Glutamatergic neuron (in vitro differentiated cells): ENCODE measurements at regions not wholly inside any gene's neighbourhood (a gene's known extent, or its start where the extent isn't known, plus 50 kb on each side); places are given as distances from the start of the nearest gene placed in this dataset.

Experiments
- DNase-seq: peaks from one replicate; pipeline ENCODE4 v3.0.0; 2022
- H3K27ac Mint-ChIP-seq: one replicate; pipeline ENCODE4 v1.8.0; 2020; ENCODE audit warnings: mild to moderate bottlenecking, mixed read lengths, inconsistent platforms; ENCODE audit not compliant: unreplicated experiment
- H3K27me3 Mint-ChIP-seq: one replicate; pipeline ENCODE4 v1.8.0; 2020; ENCODE audit warnings: mild to moderate bottlenecking, moderate library complexity, mixed read lengths, inconsistent platforms; ENCODE audit not compliant: unreplicated experiment
- H3K36me3 Mint-ChIP-seq: one replicate; pipeline ENCODE4 v1.8.0; 2020; ENCODE audit warnings: mild to moderate bottlenecking, mixed read lengths, inconsistent platforms; ENCODE audit not compliant: unreplicated experiment
- H3K4me1 Mint-ChIP-seq: one replicate; pipeline ENCODE4 v1.8.0; 2020; ENCODE audit warnings: mild to moderate bottlenecking, low read depth, mixed read lengths, inconsistent platforms; ENCODE audit not compliant: unreplicated experiment
- H3K4me3 Mint-ChIP-seq: one replicate; pipeline ENCODE4 v1.8.0; 2020; ENCODE audit warnings: mild to moderate bottlenecking, mixed read lengths, inconsistent platforms; ENCODE audit not compliant: unreplicated experiment
- H3K9me3 Mint-ChIP-seq: one replicate; pipeline ENCODE4 v1.8.0; 2020; ENCODE audit warnings: mild to moderate bottlenecking, moderate library complexity, mixed read lengths, inconsistent platforms; ENCODE audit not compliant: unreplicated experiment
- TF ChIP-seq, protein P1 (sequence below): fragments of 200-600 bp; sonication (generic); IDR thresholded peaks from one replicate; pipeline ENCODE4 v1.5.0; 2021; ENCODE audit not compliant: partially characterized antibody, unreplicated experiment

DNA sequence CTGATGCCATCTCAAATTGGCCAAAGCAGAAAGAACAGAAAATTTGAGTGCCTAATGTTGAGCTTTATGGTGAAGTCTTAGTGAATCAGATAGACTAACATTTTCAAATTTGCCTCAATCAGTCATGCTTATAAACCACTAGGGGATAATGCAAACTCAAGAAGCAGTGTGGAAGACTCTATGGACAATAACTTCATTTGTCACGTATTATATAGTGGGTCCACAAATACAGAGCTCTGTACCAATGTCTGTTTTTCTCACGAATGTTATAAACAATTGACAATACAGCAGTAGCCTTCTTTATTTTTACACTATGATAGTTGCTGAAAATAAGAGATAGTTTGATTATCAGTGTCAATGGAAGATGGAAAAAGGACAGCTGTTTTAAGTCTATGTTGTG is 190.8 kb upstream of the SLC8A1 start:
- no peaks in the 10 kb centered on the region for H3K9me3 Mint-ChIP-seq
- TF ChIP-seq, protein P1, sequence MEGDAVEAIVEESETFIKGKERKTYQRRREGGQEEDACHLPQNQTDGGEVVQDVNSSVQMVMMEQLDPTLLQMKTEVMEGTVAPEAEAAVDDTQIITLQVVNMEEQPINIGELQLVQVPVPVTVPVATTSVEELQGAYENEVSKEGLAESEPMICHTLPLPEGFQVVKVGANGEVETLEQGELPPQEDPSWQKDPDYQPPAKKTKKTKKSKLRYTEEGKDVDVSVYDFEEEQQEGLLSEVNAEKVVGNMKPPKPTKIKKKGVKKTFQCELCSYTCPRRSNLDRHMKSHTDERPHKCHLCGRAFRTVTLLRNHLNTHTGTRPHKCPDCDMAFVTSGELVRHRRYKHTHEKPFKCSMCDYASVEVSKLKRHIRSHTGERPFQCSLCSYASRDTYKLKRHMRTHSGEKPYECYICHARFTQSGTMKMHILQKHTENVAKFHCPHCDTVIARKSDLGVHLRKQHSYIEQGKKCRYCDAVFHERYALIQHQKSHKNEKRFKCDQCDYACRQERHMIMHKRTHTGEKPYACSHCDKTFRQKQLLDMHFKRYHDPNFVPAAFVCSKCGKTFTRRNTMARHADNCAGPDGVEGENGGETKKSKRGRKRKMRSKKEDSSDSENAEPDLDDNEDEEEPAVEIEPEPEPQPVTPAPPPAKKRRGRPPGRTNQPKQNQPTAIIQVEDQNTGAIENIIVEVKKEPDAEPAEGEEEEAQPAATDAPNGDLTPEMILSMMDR = no peak
- no peaks in the 10 kb centered on the region for H3K36me3 Mint-ChIP-seq
- no peak overlapping the region for H3K4me3 Mint-ChIP-seq
- H3K27ac Mint-ChIP-seq = no peak overlapping the region
- H3K27me3 Mint-ChIP-seq = no peaks in the 10 kb centered on the region
- no peaks in the 10 kb centered on the region for H3K4me1 Mint-ChIP-seq
- DNase-seq = no peak

DNA sequence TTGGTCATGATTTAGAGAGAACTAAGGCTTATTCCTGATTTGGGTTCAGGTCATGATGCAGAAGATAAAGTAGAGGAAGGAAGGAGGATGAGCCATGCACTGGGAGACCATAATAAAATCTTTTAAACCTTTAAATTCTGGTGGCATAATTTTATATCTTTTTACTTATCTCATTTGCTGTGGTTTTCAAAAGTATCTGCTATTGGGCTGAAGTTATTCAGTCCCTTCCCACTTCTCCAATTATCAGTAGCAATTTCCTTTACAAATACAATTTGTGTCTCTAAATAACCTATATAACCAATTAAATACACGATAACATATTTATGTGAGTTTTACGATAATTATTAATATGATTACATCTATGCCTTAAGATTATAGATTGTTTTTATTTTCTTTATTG is 194.8 kb upstream of the SLC8A1 start:
- H3K27me3 Mint-ChIP-seq = no peaks in the 10 kb centered on the region
- no peak overlapping the region for H3K27ac Mint-ChIP-seq
- TF ChIP-seq, protein P1 = no peak
- no peak overlapping the region for H3K4me3 Mint-ChIP-seq
- H3K4me1 Mint-ChIP-seq = no peaks in the 10 kb centered on the region
- no peak for DNase-seq
- H3K9me3 Mint-ChIP-seq = no peaks in the 10 kb centered on the region
- no peaks in the 10 kb centered on the region for H3K36me3 Mint-ChIP-seq

DNA sequence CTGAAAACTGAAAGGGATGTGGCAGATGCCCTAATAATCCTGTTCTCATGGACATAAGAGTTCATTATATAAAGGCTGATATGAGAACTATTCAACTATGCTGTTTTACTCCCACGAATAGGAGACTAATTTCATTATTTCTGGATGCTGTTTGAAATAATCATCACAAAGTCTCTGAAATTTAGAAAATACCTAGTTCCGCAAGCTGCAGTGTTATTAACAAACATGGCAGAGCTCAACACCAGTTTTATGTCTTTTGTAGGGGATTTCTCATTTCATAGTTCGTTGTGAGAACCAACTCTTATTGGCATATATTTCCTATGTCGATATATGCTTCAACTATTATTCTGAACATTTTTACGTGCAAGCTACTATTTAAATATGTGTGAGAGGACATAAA is 200.3 kb upstream of the SLC8A1 start:
- no peak for DNase-seq
- Mint-ChIP-seq H3K27ac (no peak overlapping the region), H3K4me1 (no peaks in the 10 kb centered on the region), H3K9me3 (no peaks in the 10 kb centered on the region), H3K4me3 (no peak overlapping the region), H3K27me3 (no peaks in the 10 kb centered on the region), H3K36me3 (no peaks in the 10 kb centered on the region)
- TF ChIP-seq, protein P1 = no peak

DNA sequence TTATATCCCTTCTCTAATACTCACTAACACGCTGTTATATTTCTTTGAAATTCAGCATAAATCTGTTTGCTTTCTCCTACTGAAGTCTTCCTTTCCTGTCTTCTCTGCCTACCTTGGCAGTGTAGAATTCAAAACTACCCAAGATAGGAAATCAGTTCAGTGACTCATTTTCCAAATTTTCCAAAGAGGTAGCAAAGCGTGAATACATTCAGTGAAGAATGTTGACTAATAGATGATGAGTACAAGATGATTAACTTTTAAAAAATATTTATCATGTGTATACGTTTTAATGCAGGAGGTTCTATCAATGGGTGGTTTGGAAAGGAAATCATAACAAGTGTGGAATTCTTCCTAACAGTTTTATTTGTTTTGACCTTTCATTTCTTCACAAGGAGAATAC is 201.9 kb upstream of the SLC8A1 start:
- Mint-ChIP-seq H3K9me3 (no peaks in the 10 kb centered on the region), H3K27me3 (no peaks in the 10 kb centered on the region), H3K4me3 (no peak overlapping the region), H3K4me1 (no peaks in the 10 kb centered on the region), H3K36me3 (no peaks in the 10 kb centered on the region), H3K27ac (no peak overlapping the region)
- no peak for DNase-seq
- TF ChIP-seq, protein P1 = no peak

DNA sequence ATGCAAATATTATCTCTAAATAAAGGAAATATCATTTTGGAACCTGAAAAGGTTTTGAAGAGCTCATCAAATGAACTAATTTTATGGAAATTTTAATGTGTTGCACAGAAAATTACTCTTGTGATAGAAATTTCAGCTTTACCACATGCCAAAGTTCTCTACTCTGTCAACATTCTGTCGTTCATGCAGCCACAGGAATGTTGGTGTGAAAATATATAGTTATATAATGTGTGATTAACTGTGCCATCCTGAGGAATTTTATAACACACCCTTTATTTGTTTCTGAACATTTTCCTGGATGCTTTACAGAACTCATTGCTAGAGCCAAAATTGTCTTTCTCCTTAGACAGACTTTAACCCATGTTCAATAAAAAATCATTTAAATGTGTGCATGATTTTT is 202.5 kb upstream of the SLC8A1 start:
- no peaks in the 10 kb centered on the region for H3K4me1 Mint-ChIP-seq
- DNase-seq = no peak
- H3K4me3 Mint-ChIP-seq = no peak overlapping the region
- H3K27me3 Mint-ChIP-seq = no peaks in the 10 kb centered on the region
- H3K27ac Mint-ChIP-seq = no peak overlapping the region
- no peaks in the 10 kb centered on the region for H3K9me3 Mint-ChIP-seq
- H3K36me3 Mint-ChIP-seq = no peaks in the 10 kb centered on the region
- TF ChIP-seq, protein P1 = no peak
